H1 (cell line): ENCODE measurements at regions not wholly inside any gene's neighbourhood (a gene's known extent, or its start where the extent isn't known, plus 50 kb on each side); places are given as distances from the start of the nearest gene placed in this dataset.

ENCODE experiments used
- CBX8 ChIP-seq: fragments of 300-800, 300-1000 bp; sonication (generic); IDR thresholded peaks from 2 replicates; pipeline ENCODE4 v1.7.1; 2016; ENCODE audit warnings: low read depth, low read length, borderline replicate concordance
- CHD7 ChIP-seq: fragments of 300-600 bp; sonication (generic); IDR thresholded peaks from 2 replicates; pipeline ENCODE4 v1.7.1; 2012; ENCODE audit warnings: low read length, moderate library complexity, mild to moderate bottlenecking, inconsistent platforms; ENCODE audit not compliant: insufficient replicate concordance
- CREB1 ChIP-seq: IDR thresholded peaks from 2 replicates; pipeline ENCODE4 v1.6.1; 2012; ENCODE audit warnings: inconsistent platforms
- GABPA ChIP-seq: IDR thresholded peaks from 2 replicates; pipeline ENCODE4 v1.6.1; 2011; ENCODE audit warnings: mild to moderate bottlenecking, low read length, moderate library complexity, borderline replicate concordance; ENCODE audit not compliant: insufficient read depth
- KDM1A ChIP-seq: fragments of 200-600, 300-600 bp; sonication (generic); IDR thresholded peaks from 2 replicates; pipeline ENCODE4 v1.7.1; 2016; ENCODE audit warnings: mild to moderate bottlenecking, low read length, borderline replicate concordance
- NRF1 ChIP-seq: IDR thresholded peaks from 2 replicates; pipeline ENCODE4 v1.6.1; 2011; ENCODE audit warnings: mild to moderate bottlenecking, low read depth, low read length, improper control_type of control experiment
- RAD21 ChIP-seq, 2 experiments: IDR thresholded peaks in 1 of 2; conservative IDR thresholded peaks in 1 of 2; 2 replicates each; pipeline ENCODE4 v1.6.1; 2011; ENCODE audit warnings: low read depth in 2 of 2, low read length in 2 of 2, improper control_type of control experiment in 1 of 2, inconsistent platforms in 1 of 2, mild to moderate bottlenecking in 1 of 2, moderate library complexity in 1 of 2
- SIN3A ChIP-seq, 2 experiments: IDR thresholded peaks in 1 of 2; conservative IDR thresholded peaks in 1 of 2; 2 replicates each; pipeline ENCODE4 v1.6.1; 2011 to 2012; ENCODE audit warnings: low read length in 2 of 2, improper control_type of control experiment in 1 of 2, low read depth in 1 of 2, mild to moderate bottlenecking in 1 of 2
- SRF ChIP-seq: IDR thresholded peaks from 2 replicates; pipeline ENCODE4 v1.6.1; 2011; ENCODE audit warnings: mild to moderate bottlenecking, low read depth, low read length, moderate library complexity
- USF2 ChIP-seq: IDR thresholded peaks from 2 replicates; pipeline ENCODE4 v1.6.1; 2011; ENCODE audit warnings: low read length, improper control_type of control experiment

GRCh38 chr1:119220991-119221390, 80.5 kb upstream of the WARS2 start (continued):
- TF ChIP-seq CHD7 (no peak), SRF (no peak), CREB1 (no peak), USF2 (no peak), KDM1A (no peak), SIN3A (conservative IDR thresholded peaks at IDR 0.05 in 1 of 2, IDR thresholded peaks at IDR 0.05 in 1 of 2; ENCODE audit: low read depth in 1 of 2, low read length in 2 of 2) (no peak), CBX8 (no peak), GABPA (no peak), NRF1 (no peak), RAD21 (IDR thresholded peaks at IDR 0.05 in 1 of 2, conservative IDR thresholded peaks at IDR 0.05 in 1 of 2; ENCODE audit: low read depth in 2 of 2, low read length in 2 of 2) (no peak)
- TF ChIP-seq, all 59 proteins: peak for 0
